ENCODE measurements at regions not wholly inside any gene's neighbourhood (a gene's known extent, or its start where the extent isn't known, plus 50 kb on each side); places are given as distances from the start of the nearest gene placed in this dataset.

DNA sequence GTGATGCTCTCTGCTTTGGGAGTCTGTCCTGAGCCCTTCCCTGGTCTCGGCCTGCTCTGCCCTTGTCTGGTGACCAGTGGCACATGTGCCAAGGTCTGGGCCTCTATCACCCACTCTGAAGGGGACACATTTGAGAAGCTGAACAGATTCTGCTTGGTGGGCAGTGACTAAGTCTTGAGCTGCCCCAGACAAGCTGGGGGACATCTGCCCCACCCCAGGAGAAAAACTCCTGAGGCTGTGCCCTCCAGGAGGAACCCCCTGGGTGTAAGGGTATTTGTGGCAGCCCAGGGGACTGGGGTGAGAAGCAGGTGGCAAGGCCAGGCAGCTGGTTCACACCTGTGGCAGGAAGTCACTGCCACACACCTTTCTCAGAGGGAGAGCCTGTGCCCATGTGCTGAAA, 342.1 kb downstream of the DYSF start:
- no peaks in the 10 kb centered on the region for H3K9me3 Mint-ChIP-seq (ENCODE audit: low read depth, unreplicated experiment)
- DNase-seq = no peak
- no peaks in the 10 kb centered on the region for H3K36me3 Mint-ChIP-seq (ENCODE audit: insufficient read depth, unreplicated experiment)
- H3K4me3 Mint-ChIP-seq (ENCODE audit: low read depth, unreplicated experiment) = no peak overlapping the region
- no TSS peak for BruUV-seq (replicated peaks)
- intact Hi-C loops (cut with micrococcal nuclease; ENCODE audit: unreplicated experiment) = loop anchor here (5.0 kb wide), 1 partner anchor 248 kb away; no protein-coding TSS in a partner anchor
- CTCF ChIA-PET = interaction anchor here (1.2 kb wide), 1 partner anchor 17 kb away, joined by 3 read pairs; no protein-coding TSS in a partner anchor
- no peak overlapping the region for H3K27ac Mint-ChIP-seq (ENCODE audit: unreplicated experiment)
- H3K4me1 Mint-ChIP-seq (ENCODE audit: low read depth, unreplicated experiment) = no peaks in the 10 kb centered on the region
- no peak for TF ChIP-seq CTCF (IDR thresholded peaks at IDR 0.05; ENCODE audit: unreplicated experiment)
- peaks cover 49% of the 10 kb centered on the region for H3K27me3 Mint-ChIP-seq (ENCODE audit: unreplicated experiment)

DNA sequence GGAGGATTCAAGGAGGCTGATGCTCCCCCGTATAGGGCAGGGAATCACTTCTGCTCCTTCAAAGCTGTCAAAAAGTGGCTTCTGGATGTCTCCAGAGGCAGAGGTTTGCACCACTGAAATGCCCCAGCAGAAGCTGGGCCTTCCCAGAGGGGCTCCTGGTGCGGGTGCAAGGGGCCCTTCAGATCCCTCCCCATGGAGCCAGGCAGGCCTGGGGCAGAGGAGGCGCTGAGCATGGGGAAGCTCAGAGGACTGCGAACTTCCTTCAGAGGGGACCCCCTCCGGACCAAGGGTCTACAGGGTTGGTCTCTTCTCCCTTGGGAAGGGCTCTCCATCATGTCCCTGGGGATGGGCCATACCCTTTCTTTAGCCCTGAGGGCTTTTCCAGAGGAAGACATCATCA, 341.2 kb downstream of the DYSF start:
- no peak for TF ChIP-seq CTCF (IDR thresholded peaks at IDR 0.05; ENCODE audit: unreplicated experiment)
- Mint-ChIP-seq H3K4me3 (ENCODE audit: low read depth, unreplicated experiment) (no peak overlapping the region), H3K27ac (ENCODE audit: unreplicated experiment) (no peak overlapping the region), H3K27me3 (ENCODE audit: unreplicated experiment) (peaks cover 40% of the 10 kb centered on the region), H3K4me1 (ENCODE audit: low read depth, unreplicated experiment) (no peaks in the 10 kb centered on the region), H3K9me3 (ENCODE audit: low read depth, unreplicated experiment) (no peaks in the 10 kb centered on the region), H3K36me3 (ENCODE audit: insufficient read depth, unreplicated experiment) (no peaks in the 10 kb centered on the region)
- intact Hi-C loops (cut with micrococcal nuclease; ENCODE audit: unreplicated experiment) = loop anchor here (5.0 kb wide), 1 partner anchor 247 kb away; no protein-coding TSS in a partner anchor
- no peak for DNase-seq
- CTCF ChIA-PET = interaction anchor here (1.2 kb wide), 1 partner anchor 16 kb away, joined by 3 read pairs; no protein-coding TSS in a partner anchor
- no TSS peak for BruUV-seq (replicated peaks)

GRCh38 chr2:71793926-71794325, 340.6 kb downstream of the DYSF start:
- CTCF ChIA-PET = no interaction called here
- Mint-ChIP-seq H3K4me1 (ENCODE audit: low read depth, unreplicated experiment) (no peaks in the 10 kb centered on the region), H3K27ac (ENCODE audit: unreplicated experiment) (no peak overlapping the region), H3K36me3 (ENCODE audit: insufficient read depth, unreplicated experiment) (no peaks in the 10 kb centered on the region), H3K27me3 (ENCODE audit: unreplicated experiment) (peaks cover 33% of the 10 kb centered on the region), H3K9me3 (ENCODE audit: low read depth, unreplicated experiment) (no peaks in the 10 kb centered on the region), H3K4me3 (ENCODE audit: low read depth, unreplicated experiment) (no peak overlapping the region)
- no peak for TF ChIP-seq CTCF (IDR thresholded peaks at IDR 0.05; ENCODE audit: unreplicated experiment)
- intact Hi-C loops (cut with micrococcal nuclease; ENCODE audit: unreplicated experiment) = no loop called here
- no TSS peak for BruUV-seq (replicated peaks)
- DNase-seq = no peak

DNA sequence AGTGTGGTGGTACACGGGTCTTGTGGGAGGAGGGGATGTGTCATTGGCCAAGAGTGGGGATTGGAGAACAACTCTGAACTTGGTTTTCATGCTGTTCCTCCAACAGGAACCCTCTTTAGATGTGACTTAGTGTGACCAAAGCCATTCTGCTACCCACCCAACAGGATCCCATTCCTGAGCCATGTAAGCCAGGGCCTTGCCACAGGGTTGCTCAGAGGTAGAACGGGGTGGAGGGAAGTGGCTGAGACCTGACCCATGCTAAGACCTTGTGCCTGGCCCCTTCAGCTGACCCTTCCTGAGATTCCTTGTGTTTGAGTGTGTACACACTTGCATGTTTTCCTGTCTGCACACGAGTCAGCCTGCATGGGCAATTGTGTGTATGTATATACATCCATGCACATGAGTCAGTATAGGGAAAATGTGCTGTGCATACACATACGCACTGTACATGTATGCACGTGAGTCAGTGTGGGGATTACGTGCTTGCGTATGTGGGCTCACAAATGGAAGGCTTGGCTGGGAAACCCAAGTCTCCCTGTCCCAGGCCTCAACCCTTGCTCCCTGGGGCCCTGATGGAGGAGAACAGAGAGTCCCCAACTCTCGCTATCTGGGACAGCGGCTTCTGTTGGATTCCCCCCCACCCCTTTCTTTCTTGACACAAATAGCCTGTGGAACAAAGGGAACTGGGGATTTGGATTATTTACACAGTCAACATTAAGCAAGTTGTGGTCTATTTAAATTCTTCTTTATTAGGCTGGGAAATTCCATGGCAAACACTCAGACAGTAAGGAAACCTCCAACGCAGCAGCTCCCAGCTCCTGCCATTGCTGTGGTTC, 339.8 kb downstream of the DYSF start:
- intact Hi-C loops (cut with micrococcal nuclease; ENCODE audit: unreplicated experiment) = no loop called here
- TF ChIP-seq CTCF (IDR thresholded peaks at IDR 0.05; ENCODE audit: unreplicated experiment) = no peak
- CTCF ChIA-PET = no interaction called here
- H3K27me3 Mint-ChIP-seq (ENCODE audit: unreplicated experiment) = peaks cover 35% of the 10 kb centered on the region
- no peak for DNase-seq
- H3K4me3 Mint-ChIP-seq (ENCODE audit: low read depth, unreplicated experiment) = no peak overlapping the region
- BruUV-seq (replicated peaks) = no TSS peak
- H3K9me3 Mint-ChIP-seq (ENCODE audit: low read depth, unreplicated experiment) = no peaks in the 10 kb centered on the region
- H3K27ac Mint-ChIP-seq (ENCODE audit: unreplicated experiment) = no peak overlapping the region
- H3K4me1 Mint-ChIP-seq (ENCODE audit: low read depth, unreplicated experiment) = no peaks in the 10 kb centered on the region
- no peaks in the 10 kb centered on the region for H3K36me3 Mint-ChIP-seq (ENCODE audit: insufficient read depth, unreplicated experiment)

Data from Calu3 (cell line).